Calu3 (cell line): ENCODE measurements at regions not wholly inside any gene's neighbourhood (a gene's known extent, or its start where the extent isn't known, plus 50 kb on each side); places are given as distances from the start of the nearest gene placed in this dataset.

ENCODE experiments used
- BruUV-seq: library from RNA; stranded (reverse); fragments of 400-500 nt; replicated peaks from 2 replicates; lab custom pipeline; 2021; lab: Mats Ljungman, UMichigan
- CTCF ChIA-PET: fragments of 300-600 bp; sonication (Branson Sonifier 250); formaldehyde crosslinking; loops from one replicate; lab custom pipeline; 2022; ENCODE audit warnings: antibody characterized with exemption; lab: Charles Lee
- DNase-seq: peaks from one replicate; pipeline ENCODE4 v3.0.0; 2022
- H3K27ac Mint-ChIP-seq: one replicate; pipeline ENCODE4 v1.8.0; 2022; ENCODE audit warnings: mixed read lengths; ENCODE audit not compliant: unreplicated experiment
- H3K27me3 Mint-ChIP-seq: one replicate; pipeline ENCODE4 v1.8.0; 2022; ENCODE audit warnings: mixed read lengths; ENCODE audit not compliant: unreplicated experiment
- H3K36me3 Mint-ChIP-seq: one replicate; pipeline ENCODE4 v1.8.0; 2022; ENCODE audit warnings: mild to moderate bottlenecking, moderate library complexity, mixed read lengths; ENCODE audit not compliant: insufficient read depth, unreplicated experiment
- H3K4me1 Mint-ChIP-seq: one replicate; pipeline ENCODE4 v1.8.0; 2022; ENCODE audit warnings: mild to moderate bottlenecking, low read depth, mixed read lengths; ENCODE audit not compliant: unreplicated experiment
- H3K4me3 Mint-ChIP-seq: one replicate; pipeline ENCODE4 v1.8.0; 2022; ENCODE audit warnings: mild to moderate bottlenecking, low read depth, moderate library complexity, mixed read lengths; ENCODE audit not compliant: unreplicated experiment
- H3K9me3 Mint-ChIP-seq: one replicate; pipeline ENCODE4 v1.8.0; 2022; ENCODE audit warnings: low read depth, mixed read lengths; ENCODE audit not compliant: unreplicated experiment
- CTCF ChIP-seq: fragments of 200-600 bp; IDR thresholded peaks from one replicate; pipeline ENCODE4 v1.8.0; 2022; ENCODE audit warnings: antibody characterized with exemption; ENCODE audit not compliant: unreplicated experiment
- intact Hi-C: fragments of 100-400 bp; cut with micrococcal nuclease; formaldehyde crosslinking; loops from one replicate; pipeline ENCODE4 v1.10.0; 2022; ENCODE audit not compliant: unreplicated experiment

- intact Hi-C loops = no loop called here
- no peak overlapping the region for H3K27ac Mint-ChIP-seq
- peaks cover 8% of the 10 kb centered on the region for H3K27me3 Mint-ChIP-seq
- peaks cover 3% of the 10 kb centered on the region for H3K9me3 Mint-ChIP-seq
- CTCF ChIA-PET = no interaction called here
- H3K36me3 Mint-ChIP-seq = no peaks in the 10 kb centered on the region
- TF ChIP-seq CTCF = no peak
- no peak for DNase-seq
- H3K4me3 Mint-ChIP-seq = no peak overlapping the region
- H3K4me1 Mint-ChIP-seq = no peaks in the 10 kb centered on the region
- BruUV-seq = no TSS peak
Observed at GRCh38 chr14:98834119-98834518, 437.9 kb downstream of the BCL11B start.

GRCh38 chr14:98835051-98835824 is 436.8 kb downstream of the BCL11B start:
- Mint-ChIP-seq H3K4me1 (no peaks in the 10 kb centered on the region), H3K27ac (no peak overlapping the region), H3K9me3 (peaks cover 4% of the 10 kb centered on the region), H3K36me3 (no peaks in the 10 kb centered on the region), H3K4me3 (no peak overlapping the region), H3K27me3 (peaks cover 19% of the 10 kb centered on the region)
- CTCF ChIA-PET = no interaction called here
- no peak for TF ChIP-seq CTCF
- no TSS peak for BruUV-seq
- intact Hi-C loops = no loop called here
- no peak for DNase-seq

- BruUV-seq = no TSS peak
- H3K9me3 Mint-ChIP-seq = peaks cover 4% of the 10 kb centered on the region
- CTCF ChIA-PET = no interaction called here
- H3K4me3 Mint-ChIP-seq = no peak overlapping the region
- H3K27ac Mint-ChIP-seq = no peak overlapping the region
- no peak for DNase-seq
- H3K27me3 Mint-ChIP-seq = peaks cover 24% of the 10 kb centered on the region
- H3K36me3 Mint-ChIP-seq = no peaks in the 10 kb centered on the region
- TF ChIP-seq CTCF = no peak
- intact Hi-C loops = no loop called here
- H3K4me1 Mint-ChIP-seq = no peaks in the 10 kb centered on the region
Observed at GRCh38 chr14:98835825-98836100, 436.2 kb downstream of the BCL11B start.

- peaks cover 4% of the 10 kb centered on the region for H3K9me3 Mint-ChIP-seq
- H3K4me1 Mint-ChIP-seq = no peaks in the 10 kb centered on the region
- BruUV-seq = no TSS peak
- H3K27ac Mint-ChIP-seq = no peak overlapping the region
- no peak overlapping the region for H3K4me3 Mint-ChIP-seq
- DNase-seq = no peak
- CTCF ChIA-PET = no interaction called here
- H3K27me3 Mint-ChIP-seq = peaks cover 53% of the 10 kb centered on the region
- intact Hi-C loops = no loop called here
- H3K36me3 Mint-ChIP-seq = no peaks in the 10 kb centered on the region
- TF ChIP-seq CTCF = no peak
Observed at GRCh38 chr14:98840091-98840490, 431.9 kb downstream of the BCL11B start.
